ENCODE measurements at regions not wholly inside any gene's neighbourhood (a gene's known extent, or its start where the extent isn't known, plus 50 kb on each side); places are given as distances from the start of the nearest gene placed in this dataset.

DNA sequence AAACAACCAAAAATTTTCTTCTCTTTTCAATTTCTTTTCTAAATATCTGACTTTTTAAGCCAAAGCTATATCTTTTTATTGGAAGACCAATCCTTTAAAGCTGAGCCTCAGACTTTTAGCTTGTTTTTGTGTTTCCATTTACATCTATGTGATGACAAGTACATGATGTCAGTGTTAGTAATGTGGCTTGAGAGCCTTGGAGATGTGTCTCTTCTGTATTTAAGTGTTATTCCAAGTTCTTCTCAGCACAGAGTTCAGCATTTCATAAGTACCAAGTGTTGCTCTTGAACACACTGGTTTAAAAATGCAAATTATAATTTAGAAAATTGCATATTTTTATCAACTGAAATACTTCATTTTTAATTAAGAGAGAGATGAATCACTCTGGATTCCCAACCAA lies 948.9 kb upstream of the FLRT2 start:
- TF ChIP-seq, protein P1, sequence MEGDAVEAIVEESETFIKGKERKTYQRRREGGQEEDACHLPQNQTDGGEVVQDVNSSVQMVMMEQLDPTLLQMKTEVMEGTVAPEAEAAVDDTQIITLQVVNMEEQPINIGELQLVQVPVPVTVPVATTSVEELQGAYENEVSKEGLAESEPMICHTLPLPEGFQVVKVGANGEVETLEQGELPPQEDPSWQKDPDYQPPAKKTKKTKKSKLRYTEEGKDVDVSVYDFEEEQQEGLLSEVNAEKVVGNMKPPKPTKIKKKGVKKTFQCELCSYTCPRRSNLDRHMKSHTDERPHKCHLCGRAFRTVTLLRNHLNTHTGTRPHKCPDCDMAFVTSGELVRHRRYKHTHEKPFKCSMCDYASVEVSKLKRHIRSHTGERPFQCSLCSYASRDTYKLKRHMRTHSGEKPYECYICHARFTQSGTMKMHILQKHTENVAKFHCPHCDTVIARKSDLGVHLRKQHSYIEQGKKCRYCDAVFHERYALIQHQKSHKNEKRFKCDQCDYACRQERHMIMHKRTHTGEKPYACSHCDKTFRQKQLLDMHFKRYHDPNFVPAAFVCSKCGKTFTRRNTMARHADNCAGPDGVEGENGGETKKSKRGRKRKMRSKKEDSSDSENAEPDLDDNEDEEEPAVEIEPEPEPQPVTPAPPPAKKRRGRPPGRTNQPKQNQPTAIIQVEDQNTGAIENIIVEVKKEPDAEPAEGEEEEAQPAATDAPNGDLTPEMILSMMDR (IDR thresholded peaks at IDR 0.05; ENCODE audit: poor library complexity, severe bottlenecking), result no peak
- TF ChIP-seq, protein P2, sequence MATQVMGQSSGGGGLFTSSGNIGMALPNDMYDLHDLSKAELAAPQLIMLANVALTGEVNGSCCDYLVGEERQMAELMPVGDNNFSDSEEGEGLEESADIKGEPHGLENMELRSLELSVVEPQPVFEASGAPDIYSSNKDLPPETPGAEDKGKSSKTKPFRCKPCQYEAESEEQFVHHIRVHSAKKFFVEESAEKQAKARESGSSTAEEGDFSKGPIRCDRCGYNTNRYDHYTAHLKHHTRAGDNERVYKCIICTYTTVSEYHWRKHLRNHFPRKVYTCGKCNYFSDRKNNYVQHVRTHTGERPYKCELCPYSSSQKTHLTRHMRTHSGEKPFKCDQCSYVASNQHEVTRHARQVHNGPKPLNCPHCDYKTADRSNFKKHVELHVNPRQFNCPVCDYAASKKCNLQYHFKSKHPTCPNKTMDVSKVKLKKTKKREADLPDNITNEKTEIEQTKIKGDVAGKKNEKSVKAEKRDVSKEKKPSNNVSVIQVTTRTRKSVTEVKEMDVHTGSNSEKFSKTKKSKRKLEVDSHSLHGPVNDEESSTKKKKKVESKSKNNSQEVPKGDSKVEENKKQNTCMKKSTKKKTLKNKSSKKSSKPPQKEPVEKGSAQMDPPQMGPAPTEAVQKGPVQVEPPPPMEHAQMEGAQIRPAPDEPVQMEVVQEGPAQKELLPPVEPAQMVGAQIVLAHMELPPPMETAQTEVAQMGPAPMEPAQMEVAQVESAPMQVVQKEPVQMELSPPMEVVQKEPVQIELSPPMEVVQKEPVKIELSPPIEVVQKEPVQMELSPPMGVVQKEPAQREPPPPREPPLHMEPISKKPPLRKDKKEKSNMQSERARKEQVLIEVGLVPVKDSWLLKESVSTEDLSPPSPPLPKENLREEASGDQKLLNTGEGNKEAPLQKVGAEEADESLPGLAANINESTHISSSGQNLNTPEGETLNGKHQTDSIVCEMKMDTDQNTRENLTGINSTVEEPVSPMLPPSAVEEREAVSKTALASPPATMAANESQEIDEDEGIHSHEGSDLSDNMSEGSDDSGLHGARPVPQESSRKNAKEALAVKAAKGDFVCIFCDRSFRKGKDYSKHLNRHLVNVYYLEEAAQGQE (IDR thresholded peaks at IDR 0.05; ENCODE audit: borderline replicate concordance), result no peak
- no peak for TF ChIP-seq EZH2 (IDR thresholded peaks at IDR 0.05; ENCODE audit: borderline replicate concordance, insufficient read depth, low read length, poor library complexity, severe bottlenecking)
- TF ChIP-seq RAD21 (conservative IDR thresholded peaks at IDR 0.05), result no peak
- TF ChIP-seq TAF1 (IDR thresholded peaks at IDR 0.05; ENCODE audit: low read depth), result no peak
- TF ChIP-seq POLR2AphosphoS5 (IDR thresholded peaks at IDR 0.05), result no peak
- TF ChIP-seq SMC3 (conservative IDR thresholded peaks at IDR 0.05; ENCODE audit: poor library complexity), result no peak
